GM13976 (cell line): ENCODE measurements at regions not wholly inside any gene's neighbourhood (a gene's known extent, or its start where the extent isn't known, plus 50 kb on each side); places are given as distances from the start of the nearest gene placed in this dataset.

Experiments
- DNase-seq: peaks from one replicate; pipeline ENCODE4 v3.0.0; 2012; ENCODE audit warnings: low spot score
- in situ Hi-C: fragments of 300-500 bp; cut with MboI; formaldehyde crosslinking; loops from one replicate; pipeline ENCODE4 v1.12.0; 2022; ENCODE audit warnings: low sequenced_read_pairs, mixed read lengths, inconsistent platforms; ENCODE audit not compliant: unreplicated experiment
- TF ChIP-seq, protein P1 (sequence below): IDR thresholded peaks from 2 replicates; pipeline ENCODE4 v1.5.1; 2012; ENCODE audit warnings: borderline replicate concordance, mild to moderate bottlenecking; ENCODE audit not compliant: insufficient read depth; ENCODE audit errors: extremely low read depth, missing control alignments, control extremely low read depth

DNA sequence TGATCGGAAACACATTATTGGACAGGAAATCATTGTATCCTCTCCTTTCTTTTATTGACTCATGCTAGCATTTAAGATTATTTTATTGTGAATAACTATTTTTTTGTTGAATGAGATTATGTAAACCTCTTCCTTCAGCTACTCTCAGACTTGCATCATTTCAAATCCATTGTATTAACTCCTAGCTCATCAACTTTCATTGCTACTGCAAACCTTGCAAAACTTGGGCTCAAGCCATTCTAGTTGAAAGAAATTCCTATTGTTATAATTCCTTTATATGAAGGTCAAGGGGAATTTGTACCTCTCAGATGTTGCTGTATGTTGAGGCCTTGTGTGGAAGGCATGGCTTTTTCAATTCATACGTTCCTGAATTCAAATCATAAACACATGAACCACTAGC, 1764.6 kb downstream of the SUCLG1 start:
- DNase-seq, result no peak
- in situ Hi-C loops, result no loop called here
- TF ChIP-seq, protein P1, sequence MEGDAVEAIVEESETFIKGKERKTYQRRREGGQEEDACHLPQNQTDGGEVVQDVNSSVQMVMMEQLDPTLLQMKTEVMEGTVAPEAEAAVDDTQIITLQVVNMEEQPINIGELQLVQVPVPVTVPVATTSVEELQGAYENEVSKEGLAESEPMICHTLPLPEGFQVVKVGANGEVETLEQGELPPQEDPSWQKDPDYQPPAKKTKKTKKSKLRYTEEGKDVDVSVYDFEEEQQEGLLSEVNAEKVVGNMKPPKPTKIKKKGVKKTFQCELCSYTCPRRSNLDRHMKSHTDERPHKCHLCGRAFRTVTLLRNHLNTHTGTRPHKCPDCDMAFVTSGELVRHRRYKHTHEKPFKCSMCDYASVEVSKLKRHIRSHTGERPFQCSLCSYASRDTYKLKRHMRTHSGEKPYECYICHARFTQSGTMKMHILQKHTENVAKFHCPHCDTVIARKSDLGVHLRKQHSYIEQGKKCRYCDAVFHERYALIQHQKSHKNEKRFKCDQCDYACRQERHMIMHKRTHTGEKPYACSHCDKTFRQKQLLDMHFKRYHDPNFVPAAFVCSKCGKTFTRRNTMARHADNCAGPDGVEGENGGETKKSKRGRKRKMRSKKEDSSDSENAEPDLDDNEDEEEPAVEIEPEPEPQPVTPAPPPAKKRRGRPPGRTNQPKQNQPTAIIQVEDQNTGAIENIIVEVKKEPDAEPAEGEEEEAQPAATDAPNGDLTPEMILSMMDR, result no peak

DNA sequence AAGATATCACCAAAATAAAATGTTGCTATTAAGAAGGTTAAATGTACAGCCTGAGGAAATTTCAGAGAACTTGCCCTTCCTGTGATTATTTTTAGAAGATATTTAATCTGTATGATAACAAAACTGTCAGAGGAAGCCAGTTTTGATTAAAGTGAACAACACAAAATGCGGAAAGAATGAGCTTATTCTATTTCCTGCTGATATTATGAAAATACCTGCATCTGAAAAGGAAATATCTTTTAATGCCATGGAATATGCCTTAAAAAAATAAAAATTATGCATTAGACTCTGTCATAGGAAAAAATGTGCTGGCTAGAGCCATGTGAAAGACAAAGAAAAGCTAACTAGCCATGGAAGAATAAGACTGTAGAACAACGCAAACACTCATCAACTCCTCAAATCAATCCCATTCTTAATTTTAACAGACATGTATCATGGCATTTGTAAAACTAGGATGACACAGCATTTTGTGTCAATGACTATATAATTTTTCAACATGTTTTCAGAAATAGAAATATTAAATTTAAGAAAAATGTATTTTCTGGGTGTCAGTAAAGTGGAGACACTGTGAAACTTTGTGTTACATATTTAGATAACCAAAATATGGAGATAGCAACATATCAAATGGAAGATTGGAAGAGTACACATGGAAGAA, 1768.2 kb downstream of the SUCLG1 start:
- in situ Hi-C loops, result no loop called here
- TF ChIP-seq, protein P1, result no peak
- DNase-seq, result no peak

DNA sequence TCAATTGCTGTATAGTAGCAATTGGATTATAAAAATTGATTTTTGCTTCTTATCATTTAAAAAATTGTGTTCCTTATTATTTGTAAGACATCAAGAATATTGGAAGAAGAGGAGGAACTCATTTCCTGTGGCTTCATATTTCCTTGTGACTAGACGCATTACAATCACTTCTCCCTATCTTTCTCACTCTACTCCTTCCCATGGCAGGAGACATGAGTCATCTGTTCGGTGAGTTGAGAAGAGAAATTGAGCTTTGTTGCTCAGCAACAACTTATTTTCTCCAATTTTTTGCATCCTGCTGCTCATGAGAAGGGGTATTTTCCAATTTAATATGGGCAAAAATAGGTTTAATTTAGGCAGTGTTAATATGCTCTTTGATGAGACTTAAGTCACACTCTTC, 1783.9 kb downstream of the SUCLG1 start:
- TF ChIP-seq, protein P1, result no peak
- in situ Hi-C loops, result no loop called here
- DNase-seq, result no peak

DNA sequence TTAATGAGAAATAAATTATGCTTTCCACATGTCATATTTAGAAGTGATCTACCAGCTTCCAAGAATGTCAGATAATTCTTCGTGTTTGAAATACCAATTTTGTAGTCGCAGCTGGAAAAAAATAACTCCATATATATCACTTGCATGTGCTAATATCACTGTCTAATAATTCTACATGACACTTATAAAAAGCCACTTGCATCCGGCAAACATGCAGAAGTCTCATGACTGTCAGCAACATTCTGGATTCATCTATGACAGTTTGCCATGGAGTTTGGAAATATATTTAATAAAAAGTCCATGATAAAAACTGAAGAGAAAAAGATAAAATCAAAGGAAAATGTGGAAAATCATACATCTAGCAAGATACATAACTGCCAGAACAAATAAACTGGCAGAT, 1784.4 kb downstream of the SUCLG1 start:
- TF ChIP-seq, protein P1, result no peak
- in situ Hi-C loops, result no loop called here

DNA sequence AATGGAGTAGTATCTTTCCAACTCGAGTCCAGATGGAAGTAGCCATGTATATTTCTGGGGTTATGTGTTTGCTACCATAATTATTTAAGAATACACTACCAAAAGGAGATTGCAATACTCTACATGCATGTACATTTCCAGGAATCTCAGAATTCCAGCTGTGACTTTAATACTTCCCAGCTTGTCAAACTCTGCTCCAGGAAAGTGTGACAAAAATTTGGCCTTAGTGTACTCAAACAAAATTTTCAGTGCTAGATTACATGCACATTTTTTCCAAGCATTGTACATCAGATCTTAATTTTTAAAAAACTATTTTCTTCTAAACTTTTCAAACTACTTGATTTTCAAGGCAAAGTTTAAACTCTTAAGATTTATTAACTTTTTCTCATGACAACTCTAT, 1791.6 kb downstream of the SUCLG1 start:
- TF ChIP-seq, protein P1, result no peak
- no peak for DNase-seq
- in situ Hi-C loops, result no loop called here

More for the DNA sequence above, 1784.4 kb downstream of the SUCLG1 start:
- DNase-seq, result no peak

DNA sequence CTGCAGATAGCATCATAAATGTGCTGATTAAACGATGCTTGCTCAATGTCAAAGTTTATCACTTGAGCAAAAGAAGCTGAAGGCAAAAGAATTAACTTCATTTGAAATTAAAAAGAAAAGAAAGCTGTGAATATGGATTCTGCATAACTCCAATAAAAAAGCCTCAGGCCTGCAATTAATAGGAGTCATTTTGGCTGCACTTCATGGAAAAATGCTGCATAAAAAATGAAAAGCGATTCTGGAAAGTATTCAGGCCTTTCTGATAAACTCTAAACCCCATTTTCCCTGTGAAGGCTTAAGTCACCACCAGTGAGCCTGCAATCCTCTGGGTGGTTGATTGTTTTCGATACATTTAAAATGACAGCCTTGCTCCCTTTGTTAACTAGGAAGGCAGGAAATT, 1793.4 kb downstream of the SUCLG1 start:
- TF ChIP-seq, protein P1, result no peak
- in situ Hi-C loops, result no loop called here
- DNase-seq, result no peak
